ENCODE measurements at regions not wholly inside any gene's neighbourhood (a gene's known extent, or its start where the extent isn't known, plus 50 kb on each side); places are given as distances from the start of the nearest gene placed in this dataset.

DNA sequence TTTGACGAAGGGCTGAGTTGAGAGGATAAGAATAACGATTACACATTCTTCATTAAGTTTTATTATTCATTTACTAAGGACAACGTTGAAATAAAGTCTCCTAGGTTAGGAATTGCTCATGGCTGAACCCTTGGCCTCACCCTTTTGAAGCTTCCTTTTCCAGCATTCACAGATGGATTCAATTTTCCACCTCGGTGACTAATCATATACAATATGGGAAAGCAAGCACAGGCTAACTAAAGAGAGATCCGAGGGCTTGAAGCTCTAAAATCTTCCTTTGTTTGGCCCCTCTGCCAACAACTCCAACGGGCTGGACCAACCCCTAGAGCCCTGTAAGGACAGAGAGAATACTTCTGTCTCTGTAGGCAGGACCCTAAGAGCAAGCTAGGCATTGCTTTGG lies 159.5 kb downstream of the SOD2 start:
- Histone ChIP-seq H3K36me3 (ENCODE audit: control insufficient read depth in 2 of 2, extremely low read depth in 1 of 2, insufficient read depth in 2 of 2, low read length in 2 of 2) (no peaks in the 10 kb centered on the region), H3K27ac (ENCODE audit: control insufficient read depth, insufficient read depth, low read length) (no peak overlapping the region), H3K9me1 (ENCODE audit: control insufficient read depth, extremely low read depth, insufficient read depth, low read length) (no peaks in the 10 kb centered on the region), H3K9me3 (ENCODE audit: control insufficient read depth, low read depth, low read length) (no peaks in the 10 kb centered on the region), H3K9ac (ENCODE audit: control insufficient read depth, extremely low read depth, insufficient read depth, low read length) (no peak overlapping the region), H3K4me2 (ENCODE audit: control insufficient read depth, extremely low read depth, insufficient read depth, low read depth, low read length) (no peak overlapping the region), H3K79me2 (ENCODE audit: control insufficient read depth, insufficient read depth, low read length) (no peaks in the 10 kb centered on the region), H3K4me3 (ENCODE audit: control insufficient read depth in 2 of 3, extremely low read depth in 1 of 3, insufficient read depth in 2 of 3, low read depth in 1 of 3, low read length in 3 of 3) (no peak overlapping the region), H3K4me1 (ENCODE audit: control insufficient read depth, extremely low read depth, insufficient read depth, low read length) (no peaks in the 10 kb centered on the region), H2AFZ (ENCODE audit: control insufficient read depth, low read length) (no peak overlapping the region), H4K20me1 (ENCODE audit: control insufficient read depth, extremely low read depth, insufficient read depth, low read length) (no peaks in the 10 kb centered on the region), H3K27me3 (ENCODE audit: control insufficient read depth, extremely low read depth, insufficient read depth, low read length) (no peaks in the 10 kb centered on the region)
- dilution Hi-C loops (cut with MboI; ENCODE audit: extremely low pct_ligation_motif_present, low sequenced_read_pairs) = no loop called here
- FAIRE-seq (no peak), DNase-seq (ENCODE audit: low read depth, low spot score) (no peak)
- no peak for TF ChIP-seq EZH2 (IDR thresholded peaks at IDR 0.05; ENCODE audit: low read length)
- TF ChIP-seq, protein P1, sequence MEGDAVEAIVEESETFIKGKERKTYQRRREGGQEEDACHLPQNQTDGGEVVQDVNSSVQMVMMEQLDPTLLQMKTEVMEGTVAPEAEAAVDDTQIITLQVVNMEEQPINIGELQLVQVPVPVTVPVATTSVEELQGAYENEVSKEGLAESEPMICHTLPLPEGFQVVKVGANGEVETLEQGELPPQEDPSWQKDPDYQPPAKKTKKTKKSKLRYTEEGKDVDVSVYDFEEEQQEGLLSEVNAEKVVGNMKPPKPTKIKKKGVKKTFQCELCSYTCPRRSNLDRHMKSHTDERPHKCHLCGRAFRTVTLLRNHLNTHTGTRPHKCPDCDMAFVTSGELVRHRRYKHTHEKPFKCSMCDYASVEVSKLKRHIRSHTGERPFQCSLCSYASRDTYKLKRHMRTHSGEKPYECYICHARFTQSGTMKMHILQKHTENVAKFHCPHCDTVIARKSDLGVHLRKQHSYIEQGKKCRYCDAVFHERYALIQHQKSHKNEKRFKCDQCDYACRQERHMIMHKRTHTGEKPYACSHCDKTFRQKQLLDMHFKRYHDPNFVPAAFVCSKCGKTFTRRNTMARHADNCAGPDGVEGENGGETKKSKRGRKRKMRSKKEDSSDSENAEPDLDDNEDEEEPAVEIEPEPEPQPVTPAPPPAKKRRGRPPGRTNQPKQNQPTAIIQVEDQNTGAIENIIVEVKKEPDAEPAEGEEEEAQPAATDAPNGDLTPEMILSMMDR (optimal IDR thresholded peaks at IDR 0.05 in 1 of 3, IDR thresholded peaks at IDR 0.05 in 1 of 3, conservative IDR thresholded peaks at IDR 0.05 in 1 of 3; ENCODE audit: extremely low read depth in 1 of 3, insufficient read depth in 2 of 3, low read length in 3 of 3) = no peak

DNA sequence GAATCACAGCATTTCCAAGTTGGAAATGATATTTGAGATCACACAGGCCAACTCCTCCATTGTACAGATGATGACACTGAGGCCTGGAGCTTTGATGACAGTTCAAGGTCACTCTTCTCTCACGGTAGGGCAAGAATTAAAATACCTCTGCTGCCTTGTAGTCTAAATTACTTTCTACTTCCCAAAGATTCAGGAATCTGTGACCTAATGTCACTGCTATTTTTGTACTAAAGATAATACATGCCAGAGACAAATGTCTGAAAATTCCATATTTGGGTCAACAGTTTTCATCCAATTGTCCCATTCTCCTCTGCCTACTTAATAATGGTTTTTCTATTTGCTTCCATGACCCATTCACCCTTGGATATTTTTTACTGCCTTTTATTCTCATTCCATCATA lies 160.0 kb downstream of the SOD2 start:
- no peak overlapping the region for H3K9ac ChIP-seq (ENCODE audit: control insufficient read depth, extremely low read depth, insufficient read depth, low read length)
- no peaks in the 10 kb centered on the region for H3K27me3 ChIP-seq (ENCODE audit: control insufficient read depth, extremely low read depth, insufficient read depth, low read length)
- no peak overlapping the region for H3K4me2 ChIP-seq (ENCODE audit: control insufficient read depth, extremely low read depth, insufficient read depth, low read depth, low read length)
- dilution Hi-C loops (cut with MboI; ENCODE audit: extremely low pct_ligation_motif_present, low sequenced_read_pairs) = no loop called here
- DNase-seq (ENCODE audit: low read depth, low spot score) (no peak), FAIRE-seq (no peak)
- H4K20me1 ChIP-seq (ENCODE audit: control insufficient read depth, extremely low read depth, insufficient read depth, low read length) = no peaks in the 10 kb centered on the region
- TF ChIP-seq EZH2 (IDR thresholded peaks at IDR 0.05; ENCODE audit: low read length) = no peak
- TF ChIP-seq, protein P1 (optimal IDR thresholded peaks at IDR 0.05 in 1 of 3, IDR thresholded peaks at IDR 0.05 in 1 of 3, conservative IDR thresholded peaks at IDR 0.05 in 1 of 3; ENCODE audit: extremely low read depth in 1 of 3, insufficient read depth in 2 of 3, low read length in 3 of 3) = no peak
- no peak overlapping the region for H3K27ac ChIP-seq (ENCODE audit: control insufficient read depth, insufficient read depth, low read length)
- H3K4me3 ChIP-seq (ENCODE audit: control insufficient read depth in 2 of 3, extremely low read depth in 1 of 3, insufficient read depth in 2 of 3, low read depth in 1 of 3, low read length in 3 of 3) = no peak overlapping the region
- no peaks in the 10 kb centered on the region for H3K9me1 ChIP-seq (ENCODE audit: control insufficient read depth, extremely low read depth, insufficient read depth, low read length)
- no peak overlapping the region for H2AFZ ChIP-seq (ENCODE audit: control insufficient read depth, low read length)
- H3K9me3 ChIP-seq (ENCODE audit: control insufficient read depth, low read depth, low read length) = no peaks in the 10 kb centered on the region
- H3K36me3 ChIP-seq (ENCODE audit: control insufficient read depth in 2 of 2, extremely low read depth in 1 of 2, insufficient read depth in 2 of 2, low read length in 2 of 2) = no peaks in the 10 kb centered on the region
- H3K4me1 ChIP-seq (ENCODE audit: control insufficient read depth, extremely low read depth, insufficient read depth, low read length) = no peaks in the 10 kb centered on the region
- no peaks in the 10 kb centered on the region for H3K79me2 ChIP-seq (ENCODE audit: control insufficient read depth, insufficient read depth, low read length)

Data from keratinocyte (primary cell).